Smooth muscle cell (in vitro differentiated cells): ENCODE measurements at regions not wholly inside any gene's neighbourhood (a gene's known extent, or its start where the extent isn't known, plus 50 kb on each side); places are given as distances from the start of the nearest gene placed in this dataset.

Experiments used
- DNase-seq: peaks from one replicate; lab custom pipeline; 2025; ENCODE audit not compliant: unreplicated experiment; lab: John Stamatoyannopoulos, UW
- H2AFZ ChIP-seq: fragments of 200-600 bp; sonication (generic); 2 replicates; pipeline ENCODE4 v1.6.0; 2016; ENCODE audit warnings: antibody characterized with exemption, low read depth, mild to moderate bottlenecking
- H3F3A ChIP-seq: fragments of 200-600 bp; sonication (generic); 2 replicates; pipeline ENCODE4 v1.6.0; 2017; ENCODE audit warnings: antibody characterized with exemption, low read depth
- H3K27ac ChIP-seq: fragments of 200-600 bp; sonication (generic); 2 replicates; pipeline ENCODE4 v1.5.1; 2016; ENCODE audit warnings: low read depth, mild to moderate bottlenecking
- H3K27me3 ChIP-seq: fragments of 200-600 bp; sonication (generic); 2 replicates; pipeline ENCODE4 v1.6.1; 2016; ENCODE audit warnings: low read depth, mild to moderate bottlenecking
- H3K36me3 ChIP-seq: fragments of 200-600 bp; sonication (generic); 2 replicates; pipeline ENCODE4 v1.5.1; 2016; ENCODE audit warnings: low read depth
- H3K4me1 ChIP-seq: fragments of 200-600 bp; sonication (generic); 2 replicates; pipeline ENCODE4 v1.5.1; 2016; ENCODE audit warnings: low read depth
- H3K4me2 ChIP-seq: fragments of 200-600 bp; sonication (generic); 2 replicates; pipeline ENCODE4 v1.6.0; 2016; ENCODE audit warnings: mild to moderate bottlenecking
- H3K4me3 ChIP-seq: fragments of 200-600 bp; sonication (generic); 2 replicates; pipeline ENCODE4 v1.5.1; 2016; ENCODE audit warnings: mild to moderate bottlenecking
- H3K79me2 ChIP-seq: fragments of 200-600 bp; sonication (generic); 2 replicates; pipeline ENCODE4 v1.6.0; 2016; ENCODE audit warnings: low read depth, mild to moderate bottlenecking
- H3K9ac ChIP-seq: fragments of 200-600 bp; sonication (generic); 2 replicates; pipeline ENCODE4 v1.6.0; 2016; ENCODE audit warnings: low read depth
- H3K9me3 ChIP-seq: fragments of 200-600 bp; sonication (generic); replicated peaks from 2 replicates; pipeline ENCODE4 v1.5.1; 2016; ENCODE audit warnings: low read depth
- H4K20me1 ChIP-seq: fragments of 200-600 bp; sonication (generic); 2 replicates; pipeline ENCODE4 v1.6.0; 2016; ENCODE audit warnings: low read depth
- WGBS: methylation state at CpG from one replicate; pipeline ENCODE4 v1.1.7; 2016; ENCODE audit warnings: low lambda C conversion rate; 5-methylcytosine and 5-hydroxymethylcytosine counted together
- TF ChIP-seq, protein P1 (sequence below): fragments of 200-600 bp; sonication (generic); IDR thresholded peaks from 2 replicates; pipeline ENCODE4 v1.5.1; 2017; ENCODE audit warnings: borderline replicate concordance, mild to moderate bottlenecking, antibody characterized with exemption; ENCODE audit not compliant: insufficient read depth, poor library complexity, severe bottlenecking

DNA sequence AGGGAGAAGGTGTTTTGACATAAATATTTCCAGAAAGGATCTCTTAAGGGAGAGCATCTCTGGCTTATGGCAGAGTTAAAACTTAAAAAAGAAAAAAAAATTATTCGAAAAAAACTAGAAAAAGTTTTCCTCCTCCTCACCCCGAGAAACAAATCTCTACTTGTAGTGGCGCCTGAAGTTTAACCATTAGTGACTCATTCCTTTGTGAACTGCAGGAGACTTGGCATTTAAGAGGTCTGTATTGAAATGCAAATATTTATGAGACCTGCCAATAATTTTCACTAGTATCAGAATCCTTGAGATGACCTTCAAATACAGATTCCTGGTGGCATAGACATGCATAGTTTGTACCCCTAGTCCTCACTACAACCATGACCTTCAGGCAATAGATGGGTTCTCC, 64.9 kb upstream of the MED4 start:
- Histone ChIP-seq H3K4me1 (no peaks in the 10 kb centered on the region), H3K36me3 (no peaks in the 10 kb centered on the region), H2AFZ (no peak overlapping the region), H3K9me3 (no peaks in the 10 kb centered on the region), H3K27ac (peak overlapping the region; percentile 77), H3F3A (no peaks in the 10 kb centered on the region), H3K9ac (no peak overlapping the region), H4K20me1 (no peaks in the 10 kb centered on the region), H3K79me2 (no peaks in the 10 kb centered on the region), H3K4me3 (no peak overlapping the region), H3K4me2 (no peak overlapping the region), H3K27me3 (no peaks in the 10 kb centered on the region)
- 24% methylated on average over 3 of the region's 3 CpGs for WGBS
- DNase-seq, result no peak
- TF ChIP-seq, protein P1, sequence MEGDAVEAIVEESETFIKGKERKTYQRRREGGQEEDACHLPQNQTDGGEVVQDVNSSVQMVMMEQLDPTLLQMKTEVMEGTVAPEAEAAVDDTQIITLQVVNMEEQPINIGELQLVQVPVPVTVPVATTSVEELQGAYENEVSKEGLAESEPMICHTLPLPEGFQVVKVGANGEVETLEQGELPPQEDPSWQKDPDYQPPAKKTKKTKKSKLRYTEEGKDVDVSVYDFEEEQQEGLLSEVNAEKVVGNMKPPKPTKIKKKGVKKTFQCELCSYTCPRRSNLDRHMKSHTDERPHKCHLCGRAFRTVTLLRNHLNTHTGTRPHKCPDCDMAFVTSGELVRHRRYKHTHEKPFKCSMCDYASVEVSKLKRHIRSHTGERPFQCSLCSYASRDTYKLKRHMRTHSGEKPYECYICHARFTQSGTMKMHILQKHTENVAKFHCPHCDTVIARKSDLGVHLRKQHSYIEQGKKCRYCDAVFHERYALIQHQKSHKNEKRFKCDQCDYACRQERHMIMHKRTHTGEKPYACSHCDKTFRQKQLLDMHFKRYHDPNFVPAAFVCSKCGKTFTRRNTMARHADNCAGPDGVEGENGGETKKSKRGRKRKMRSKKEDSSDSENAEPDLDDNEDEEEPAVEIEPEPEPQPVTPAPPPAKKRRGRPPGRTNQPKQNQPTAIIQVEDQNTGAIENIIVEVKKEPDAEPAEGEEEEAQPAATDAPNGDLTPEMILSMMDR, result no peak

DNA sequence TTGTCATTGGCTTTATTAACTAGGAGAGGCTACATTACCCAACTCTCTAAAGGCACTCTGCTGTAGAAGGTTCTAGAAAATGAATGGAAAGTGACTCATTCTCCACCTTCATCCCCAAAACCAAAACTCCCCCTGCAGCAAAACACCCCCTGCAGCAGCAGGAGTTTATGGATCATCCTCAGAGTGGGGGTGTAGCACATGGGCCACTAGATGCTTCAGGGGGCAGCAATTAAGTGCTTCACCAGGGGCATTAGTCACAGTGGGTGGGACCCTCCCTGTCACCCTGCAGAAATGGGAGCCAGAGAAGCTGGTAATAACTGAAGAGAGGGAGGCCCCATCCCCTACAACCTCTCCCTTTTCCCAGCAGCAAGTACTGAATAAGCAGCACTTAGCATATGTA, 64.5 kb upstream of the MED4 start:
- Histone ChIP-seq H3K27ac (peak overlapping the region; percentile 77), H3K4me3 (no peak overlapping the region), H3K9me3 (no peaks in the 10 kb centered on the region), H3F3A (no peaks in the 10 kb centered on the region), H3K4me1 (no peaks in the 10 kb centered on the region), H3K27me3 (no peaks in the 10 kb centered on the region), H3K79me2 (no peaks in the 10 kb centered on the region), H3K9ac (peak overlapping the region; percentile 7), H3K4me2 (no peak overlapping the region), H4K20me1 (no peaks in the 10 kb centered on the region), H3K36me3 (no peaks in the 10 kb centered on the region), H2AFZ (no peak overlapping the region)
- TF ChIP-seq, protein P1, result no peak
- DNase-seq, result no peak

DNA sequence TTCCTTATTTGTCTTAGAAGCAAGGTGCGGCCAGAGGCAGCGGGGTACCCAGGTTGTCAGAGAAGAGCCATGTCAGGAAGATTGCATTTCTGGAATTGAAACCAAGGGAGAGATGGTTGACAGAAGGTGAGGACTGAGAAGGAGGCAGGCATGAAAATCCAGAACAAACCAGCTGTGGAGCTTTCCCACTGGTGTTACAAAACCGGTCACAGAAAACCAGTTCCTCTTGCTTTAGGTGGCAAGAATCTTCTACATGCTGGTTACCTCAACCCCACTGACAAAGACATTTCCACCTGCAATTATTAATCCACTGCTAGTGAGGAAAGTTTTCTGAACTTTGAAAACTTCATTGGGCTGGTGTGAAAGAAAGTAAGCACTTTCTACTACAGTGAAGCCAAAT, 64.0 kb upstream of the MED4 start:
- Histone ChIP-seq H3K4me1 (no peaks in the 10 kb centered on the region), H3K27ac (peak overlapping the region; percentile 77)
- WGBS, result 73% methylated on average over 3 of the region's 3 CpGs

DNA sequence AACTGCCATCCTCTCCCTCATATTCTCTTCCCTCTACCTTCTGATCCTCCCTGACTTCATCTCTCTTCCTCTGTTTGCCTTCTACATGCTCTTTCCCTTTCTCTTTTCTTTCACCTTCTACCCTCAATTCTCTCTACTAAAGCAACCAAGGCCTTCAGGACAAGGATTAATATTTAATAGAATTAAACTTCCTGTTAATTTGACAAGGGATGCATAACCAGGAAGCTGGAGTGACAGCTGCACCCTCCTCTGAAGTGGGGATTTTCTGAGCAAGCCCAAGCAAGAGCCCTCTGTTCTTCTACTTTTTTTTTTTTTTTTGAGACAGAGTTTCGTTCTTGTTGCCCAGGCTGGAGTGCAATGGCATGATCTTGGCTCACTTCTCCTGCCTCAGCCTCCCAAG, 63.4 kb upstream of the MED4 start:
- no peak overlapping the region for H3K4me2 ChIP-seq
- H3K27me3 ChIP-seq, result no peaks in the 10 kb centered on the region
- no peak overlapping the region for H3K9ac ChIP-seq
- H3K79me2 ChIP-seq, result no peaks in the 10 kb centered on the region
- no peak for DNase-seq
- H3K27ac ChIP-seq, result peak overlapping the region; percentile 77
- TF ChIP-seq, protein P1, result no peak
- H3K4me1 ChIP-seq, result no peaks in the 10 kb centered on the region
- no peaks in the 10 kb centered on the region for H3K36me3 ChIP-seq
- no peaks in the 10 kb centered on the region for H4K20me1 ChIP-seq
- no peaks in the 10 kb centered on the region for H3K9me3 ChIP-seq
- WGBS, result 83% methylated on average over 1 of the region's 1 CpG
- no peaks in the 10 kb centered on the region for H3F3A ChIP-seq
- no peak overlapping the region for H3K4me3 ChIP-seq
- H2AFZ ChIP-seq, result no peak overlapping the region

More for the DNA sequence above, 64.0 kb upstream of the MED4 start:
- no peaks in the 10 kb centered on the region for H3K27me3 ChIP-seq
- peak overlapping the region; percentile 7 for H3K9ac ChIP-seq
- H3K4me2 ChIP-seq, result no peak overlapping the region
- H4K20me1 ChIP-seq, result no peaks in the 10 kb centered on the region
- no peaks in the 10 kb centered on the region for H3K36me3 ChIP-seq
- H3K9me3 ChIP-seq, result no peaks in the 10 kb centered on the region
- H2AFZ ChIP-seq, result no peak overlapping the region
- no peaks in the 10 kb centered on the region for H3K79me2 ChIP-seq
- no peak overlapping the region for H3K4me3 ChIP-seq
- no peak for DNase-seq
- TF ChIP-seq, protein P1, result no peak
- no peaks in the 10 kb centered on the region for H3F3A ChIP-seq
